ENCODE measurements at regions not wholly inside any gene's neighbourhood (a gene's known extent, or its start where the extent isn't known, plus 50 kb on each side); places are given as distances from the start of the nearest gene placed in this dataset.

DNA sequence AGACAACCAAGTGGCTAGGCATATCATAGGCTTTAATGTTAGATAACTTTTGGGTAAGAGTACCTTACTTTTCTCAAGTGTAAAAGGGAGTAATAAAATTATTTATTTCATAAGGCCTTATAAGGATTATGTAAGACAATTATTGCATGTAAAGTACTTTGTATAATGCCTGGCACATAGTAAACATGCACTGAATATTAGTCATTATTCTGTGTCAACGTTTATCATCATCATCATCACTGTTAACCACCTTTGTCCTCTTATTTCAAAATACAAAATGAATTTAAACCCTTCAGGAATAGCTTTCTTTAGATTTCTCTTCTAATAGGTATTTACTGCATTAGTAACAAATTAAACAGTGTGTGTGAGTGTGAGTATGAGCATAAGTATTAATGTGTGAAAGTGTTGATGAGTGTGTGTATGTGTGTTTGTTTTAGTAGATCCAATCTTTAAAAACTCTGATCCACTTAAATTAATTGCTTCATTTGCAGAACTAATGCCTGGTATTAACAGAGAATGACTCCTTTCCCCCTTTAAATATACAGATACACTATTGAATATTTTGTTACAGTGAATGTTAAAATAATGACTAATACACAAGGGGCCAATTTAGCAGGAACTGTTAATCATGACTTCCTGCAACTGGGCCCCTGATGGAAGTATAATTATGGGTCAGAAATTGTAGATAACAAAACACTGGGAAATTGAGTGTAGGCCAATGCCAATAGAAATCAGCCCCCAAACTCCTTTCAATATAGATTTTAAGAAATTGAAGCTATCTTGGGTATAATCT is 213.3 kb upstream of the FZD8 start:
- WGBS, 2 donors, result 25 to 38% methylated on average over 1 of the region's 1 CpG
- no peak for DNase-seq

GRCh38 chr10:35854661-35855060 is 212.6 kb upstream of the FZD8 start:
- Histone ChIP-seq H3K27ac (no peak overlapping the region), H3K4me3 (no peak overlapping the region), H3K4me1 (no peaks in the 10 kb centered on the region), H3K9me3 (peaks cover 0 to 7% (median 5%) of the 10 kb centered on the region in 3 donors), H3K27me3 (no peaks in the 10 kb centered on the region), H3K36me3 (no peaks in the 10 kb centered on the region)
- WGBS, 2 donors, result 72 to 75% methylated on average over 2 of the region's 2 CpGs
- intact Hi-C loops (cut with DNase I), result no loop called here
- DNase-seq, result no peak
- no peak for TF ChIP-seq POLR2A (IDR thresholded peaks at IDR 0.05)
- TF ChIP-seq, protein P1, sequence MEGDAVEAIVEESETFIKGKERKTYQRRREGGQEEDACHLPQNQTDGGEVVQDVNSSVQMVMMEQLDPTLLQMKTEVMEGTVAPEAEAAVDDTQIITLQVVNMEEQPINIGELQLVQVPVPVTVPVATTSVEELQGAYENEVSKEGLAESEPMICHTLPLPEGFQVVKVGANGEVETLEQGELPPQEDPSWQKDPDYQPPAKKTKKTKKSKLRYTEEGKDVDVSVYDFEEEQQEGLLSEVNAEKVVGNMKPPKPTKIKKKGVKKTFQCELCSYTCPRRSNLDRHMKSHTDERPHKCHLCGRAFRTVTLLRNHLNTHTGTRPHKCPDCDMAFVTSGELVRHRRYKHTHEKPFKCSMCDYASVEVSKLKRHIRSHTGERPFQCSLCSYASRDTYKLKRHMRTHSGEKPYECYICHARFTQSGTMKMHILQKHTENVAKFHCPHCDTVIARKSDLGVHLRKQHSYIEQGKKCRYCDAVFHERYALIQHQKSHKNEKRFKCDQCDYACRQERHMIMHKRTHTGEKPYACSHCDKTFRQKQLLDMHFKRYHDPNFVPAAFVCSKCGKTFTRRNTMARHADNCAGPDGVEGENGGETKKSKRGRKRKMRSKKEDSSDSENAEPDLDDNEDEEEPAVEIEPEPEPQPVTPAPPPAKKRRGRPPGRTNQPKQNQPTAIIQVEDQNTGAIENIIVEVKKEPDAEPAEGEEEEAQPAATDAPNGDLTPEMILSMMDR (IDR thresholded peaks at IDR 0.05), result no peak

More for the DNA sequence above, 213.3 kb upstream of the FZD8 start:
- no peak for TF ChIP-seq POLR2A (IDR thresholded peaks at IDR 0.05)
- TF ChIP-seq, protein P1 (IDR thresholded peaks at IDR 0.05), result no peak
- Histone ChIP-seq H3K4me3 (no peak overlapping the region), H3K27ac (no peak overlapping the region), H3K4me1 (no peaks in the 10 kb centered on the region), H3K36me3 (no peaks in the 10 kb centered on the region), H3K27me3 (no peaks in the 10 kb centered on the region), H3K9me3 (peaks cover 0 to 7% (median 5%) of the 10 kb centered on the region in 3 donors)
- intact Hi-C loops (cut with DNase I), result no loop called here

GRCh38 chr10:35852721-35853120 is 210.6 kb upstream of the FZD8 start:
- H3K36me3 ChIP-seq, result no peaks in the 10 kb centered on the region
- no peak for TF ChIP-seq POLR2A (IDR thresholded peaks at IDR 0.05)
- TF ChIP-seq, protein P1 (IDR thresholded peaks at IDR 0.05), result no peak
- H3K4me1 ChIP-seq, result no peaks in the 10 kb centered on the region
- no peaks in the 10 kb centered on the region for H3K27me3 ChIP-seq
- intact Hi-C loops (cut with DNase I), result no loop called here
- no peak for DNase-seq
- WGBS, 2 donors, result 69 to 79% methylated on average over 2 of the region's 2 CpGs
- H3K9me3 ChIP-seq, result no peaks in the 10 kb centered on the region
- no peak overlapping the region for H3K27ac ChIP-seq
- no peak overlapping the region for H3K4me3 ChIP-seq

DNA sequence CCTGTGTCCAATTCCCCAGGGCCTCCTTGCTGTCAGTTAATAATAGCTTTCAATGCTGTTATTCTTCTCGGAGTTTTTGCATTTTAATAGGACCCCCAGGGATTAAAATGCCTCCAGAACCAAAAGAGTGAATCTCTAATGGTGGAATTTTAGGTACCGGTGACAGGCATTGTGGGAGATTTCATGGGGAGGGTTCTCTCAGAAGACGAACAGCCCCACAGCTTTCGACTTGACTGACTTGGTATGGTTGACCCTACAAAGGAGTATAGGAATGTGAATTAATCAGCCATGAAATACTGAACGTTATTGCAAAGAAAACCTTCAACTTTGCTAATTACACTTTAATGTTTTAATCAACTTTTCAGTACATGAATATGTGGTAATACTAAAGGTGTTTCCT is 206.3 kb upstream of the FZD8 start:
- Histone ChIP-seq H3K27ac (no peak overlapping the region), H3K36me3 (no peaks in the 10 kb centered on the region), H3K27me3 (no peaks in the 10 kb centered on the region), H3K4me1 (no peaks in the 10 kb centered on the region), H3K9me3 (no peaks in the 10 kb centered on the region), H3K4me3 (no peak overlapping the region)
- no peak for DNase-seq
- TF ChIP-seq POLR2A (IDR thresholded peaks at IDR 0.05), result no peak
- TF ChIP-seq, protein P1 (IDR thresholded peaks at IDR 0.05), result no peak
- intact Hi-C loops (cut with DNase I), result no loop called here
- WGBS, 2 donors, result 57 to 62% methylated on average over 5 of the region's 5 CpGs

- 80 to 84% methylated on average over 5 of the region's 5 CpGs for WGBS, 2 donors
- H3K9me3 ChIP-seq, result peaks cover 0 to 11% (median 0%) of the 10 kb centered on the region in 3 donors
- H3K4me3 ChIP-seq, result no peak overlapping the region
- no peaks in the 10 kb centered on the region for H3K36me3 ChIP-seq
- no peak for TF ChIP-seq POLR2A (IDR thresholded peaks at IDR 0.05)
- TF ChIP-seq, protein P1 (IDR thresholded peaks at IDR 0.05), result no peak
- no peak overlapping the region for H3K27ac ChIP-seq
- intact Hi-C loops (cut with DNase I), result no loop called here
- H3K4me1 ChIP-seq, result no peaks in the 10 kb centered on the region
- H3K27me3 ChIP-seq, result no peaks in the 10 kb centered on the region
- DNase-seq, result no peak
Measured at GRCh38 chr10:35844686-35845085, 202.6 kb upstream of the FZD8 start.
